Chondrocyte (in vitro differentiated cells): ENCODE measurements at regions not wholly inside any gene's neighbourhood (a gene's known extent, or its start where the extent isn't known, plus 50 kb on each side); places are given as distances from the start of the nearest gene placed in this dataset.

ENCODE experiments used
- DNase-seq: peaks from one replicate; pipeline ENCODE4 v3.0.0; 2021; ENCODE audit warnings: mixed read lengths, low spot score
- H3K27ac Mint-ChIP-seq: one replicate; pipeline ENCODE4 v1.8.0; 2021; ENCODE audit warnings: mild to moderate bottlenecking, moderate library complexity, mixed read lengths; ENCODE audit not compliant: unreplicated experiment
- H3K27me3 Mint-ChIP-seq: 2 replicates; pipeline ENCODE4 v1.8.0; 2021; ENCODE audit warnings: low read depth, mixed read lengths
- H3K36me3 Mint-ChIP-seq: 2 replicates; pipeline ENCODE4 v1.8.0; 2021; ENCODE audit warnings: low read depth, mixed read lengths
- H3K4me1 Mint-ChIP-seq: 2 replicates; pipeline ENCODE4 v1.8.0; 2021; ENCODE audit warnings: low read depth, mild to moderate bottlenecking, mixed read lengths
- H3K4me3 Mint-ChIP-seq: one replicate; pipeline ENCODE4 v1.8.0; 2021; ENCODE audit warnings: mild to moderate bottlenecking, moderate library complexity, mixed read lengths; ENCODE audit not compliant: unreplicated experiment
- H3K9me3 Mint-ChIP-seq: 2 replicates; pipeline ENCODE4 v1.8.0; 2021; ENCODE audit warnings: low read depth, mixed read lengths
- TF ChIP-seq, protein P1 (sequence below): fragments of 200-600 bp; sonication (generic); IDR thresholded peaks from 2 replicates; pipeline ENCODE4 v1.5.0; 2021; ENCODE audit warnings: antibody characterized with exemption, mild to moderate bottlenecking, moderate library complexity

DNA sequence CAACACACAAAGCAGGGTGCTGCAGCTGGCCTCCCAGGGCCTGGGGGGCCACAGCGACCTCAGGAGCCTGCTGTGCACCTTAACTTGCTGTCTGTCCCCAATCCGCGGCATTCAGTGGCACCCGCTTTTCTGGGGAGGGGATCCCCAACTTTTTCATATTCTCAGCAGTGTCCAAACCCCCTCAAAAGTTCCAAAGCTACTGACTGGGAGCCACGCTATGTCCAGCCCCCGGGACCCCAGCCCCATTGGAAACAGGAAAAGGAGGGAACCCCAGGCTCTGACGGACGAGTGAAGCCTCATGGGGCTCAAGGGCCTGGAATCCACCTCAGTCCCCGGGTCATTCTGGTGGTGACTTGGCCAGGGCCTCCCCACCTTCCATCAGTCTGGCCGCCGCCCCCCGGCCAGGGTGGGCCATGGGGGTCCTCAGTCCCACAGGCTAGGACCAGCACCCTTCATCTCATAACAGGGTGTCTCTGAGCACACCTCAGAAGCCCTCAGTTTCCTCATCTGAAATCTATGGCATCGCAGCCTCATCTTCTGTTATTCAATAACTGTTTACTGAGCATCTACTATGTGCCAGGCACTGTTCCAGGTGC, 127.3 kb downstream of the NCOR2 start:
- H3K36me3 Mint-ChIP-seq: peaks cover 19% of the 10 kb centered on the region
- H3K4me1 Mint-ChIP-seq: peaks cover 23% of the 10 kb centered on the region
- no peaks in the 10 kb centered on the region for H3K27me3 Mint-ChIP-seq
- peak overlapping the region; percentile 93 for H3K27ac Mint-ChIP-seq
- H3K4me3 Mint-ChIP-seq: peak overlapping the region; percentile 9
- no peaks in the 10 kb centered on the region for H3K9me3 Mint-ChIP-seq
- DNase-seq: no peak
- TF ChIP-seq, protein P1, sequence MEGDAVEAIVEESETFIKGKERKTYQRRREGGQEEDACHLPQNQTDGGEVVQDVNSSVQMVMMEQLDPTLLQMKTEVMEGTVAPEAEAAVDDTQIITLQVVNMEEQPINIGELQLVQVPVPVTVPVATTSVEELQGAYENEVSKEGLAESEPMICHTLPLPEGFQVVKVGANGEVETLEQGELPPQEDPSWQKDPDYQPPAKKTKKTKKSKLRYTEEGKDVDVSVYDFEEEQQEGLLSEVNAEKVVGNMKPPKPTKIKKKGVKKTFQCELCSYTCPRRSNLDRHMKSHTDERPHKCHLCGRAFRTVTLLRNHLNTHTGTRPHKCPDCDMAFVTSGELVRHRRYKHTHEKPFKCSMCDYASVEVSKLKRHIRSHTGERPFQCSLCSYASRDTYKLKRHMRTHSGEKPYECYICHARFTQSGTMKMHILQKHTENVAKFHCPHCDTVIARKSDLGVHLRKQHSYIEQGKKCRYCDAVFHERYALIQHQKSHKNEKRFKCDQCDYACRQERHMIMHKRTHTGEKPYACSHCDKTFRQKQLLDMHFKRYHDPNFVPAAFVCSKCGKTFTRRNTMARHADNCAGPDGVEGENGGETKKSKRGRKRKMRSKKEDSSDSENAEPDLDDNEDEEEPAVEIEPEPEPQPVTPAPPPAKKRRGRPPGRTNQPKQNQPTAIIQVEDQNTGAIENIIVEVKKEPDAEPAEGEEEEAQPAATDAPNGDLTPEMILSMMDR: no peak

DNA sequence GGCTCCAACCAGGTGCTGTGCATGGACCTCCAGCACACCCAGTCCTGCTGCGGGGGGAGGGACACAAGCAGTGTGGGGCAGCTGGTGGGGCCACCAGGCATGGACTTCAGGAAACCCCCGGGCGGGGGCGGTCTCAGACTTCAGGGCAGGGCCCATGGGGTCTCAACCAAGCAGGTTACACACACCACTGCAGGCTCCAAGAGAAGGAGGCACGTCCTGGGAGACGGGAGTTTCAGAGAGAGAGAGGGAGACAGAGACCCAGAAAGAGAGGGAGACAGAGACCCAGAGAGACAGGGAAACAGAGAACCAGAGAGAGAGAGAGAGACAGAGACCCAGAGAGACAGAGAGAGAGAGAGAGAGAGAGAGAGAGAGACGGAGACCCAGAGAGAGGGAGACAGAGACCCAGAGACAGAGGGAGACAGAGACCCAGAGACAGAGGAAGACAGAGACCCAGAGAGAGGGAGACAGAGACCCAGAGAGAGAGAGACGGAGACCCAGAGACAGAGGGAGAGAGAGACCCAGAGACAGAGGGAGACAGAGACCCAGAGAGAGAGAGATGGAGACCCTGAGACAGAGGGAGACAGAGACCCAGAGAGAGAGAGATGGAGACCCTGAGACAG, 128.9 kb downstream of the NCOR2 start:
- Mint-ChIP-seq H3K27me3 (no peaks in the 10 kb centered on the region), H3K4me3 (no peak overlapping the region), H3K9me3 (no peaks in the 10 kb centered on the region), H3K36me3 (peaks cover 12% of the 10 kb centered on the region), H3K27ac (no peak overlapping the region), H3K4me1 (peaks cover 18% of the 10 kb centered on the region)
- TF ChIP-seq, protein P1: no peak
- no peak for DNase-seq

DNA sequence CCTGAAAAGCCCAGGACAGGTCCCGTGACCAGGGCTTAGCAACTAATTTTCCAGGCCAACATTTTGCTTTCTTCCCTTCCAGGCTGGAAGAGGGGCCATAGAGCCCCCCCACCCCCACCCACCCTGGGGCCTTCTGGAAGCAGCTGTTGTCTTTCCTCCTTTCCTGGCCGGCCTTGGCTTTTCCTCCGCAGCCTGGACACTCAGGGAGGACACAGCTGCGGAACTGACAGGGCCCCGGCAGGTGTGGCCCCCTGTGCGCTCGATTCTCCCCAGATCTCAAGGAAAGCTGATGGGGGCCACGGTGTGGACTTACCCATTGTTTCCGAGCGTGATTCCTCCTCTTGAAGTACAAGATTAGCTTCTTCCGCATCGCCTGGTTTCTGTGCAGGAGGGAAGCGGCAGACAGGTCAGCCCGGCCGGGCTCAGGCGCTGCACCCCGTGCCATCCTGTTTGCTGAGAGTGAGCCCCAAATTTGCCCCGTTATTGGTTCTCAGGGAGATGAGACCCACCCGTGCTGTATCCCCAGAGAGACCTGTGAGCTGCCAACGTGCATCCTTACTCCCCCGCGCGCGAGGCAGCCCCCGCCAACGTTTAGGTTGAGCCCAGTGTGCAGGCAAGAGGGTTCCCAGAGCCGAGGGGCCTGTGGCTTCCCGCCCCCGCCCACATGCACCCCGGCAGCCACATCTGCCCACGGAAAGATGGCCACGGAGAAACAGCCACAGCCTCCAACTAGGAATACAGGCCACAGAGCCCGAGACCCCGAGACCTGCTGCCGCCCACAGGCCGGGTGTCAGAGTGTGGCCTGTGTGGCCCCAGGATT, 129.6 kb downstream of the NCOR2 start:
- Mint-ChIP-seq H3K36me3 (peaks cover 11% of the 10 kb centered on the region), H3K4me1 (peaks cover 18% of the 10 kb centered on the region), H3K9me3 (no peaks in the 10 kb centered on the region), H3K4me3 (no peak overlapping the region), H3K27me3 (no peaks in the 10 kb centered on the region), H3K27ac (no peak overlapping the region)
- no peak for DNase-seq
- TF ChIP-seq, protein P1: no peak

DNA sequence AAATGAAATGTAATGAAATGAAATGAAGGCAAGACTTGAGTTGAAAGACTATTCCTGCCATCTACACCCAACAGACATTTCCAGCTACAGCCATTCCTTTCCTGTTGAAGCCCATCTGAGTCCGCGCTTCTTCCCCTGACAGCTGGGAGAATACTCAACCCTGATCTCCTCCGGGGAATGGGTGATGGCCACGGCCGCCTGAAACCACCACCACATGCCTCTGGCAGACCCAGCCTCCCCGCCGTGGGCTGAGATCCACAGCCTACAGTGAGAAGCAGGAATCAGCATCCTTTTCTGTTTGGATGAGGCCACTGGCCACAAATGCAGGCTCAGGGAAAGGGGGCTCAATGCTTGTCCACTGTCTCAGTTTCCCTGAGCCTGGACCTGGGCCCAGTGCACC, 130.3 kb downstream of the NCOR2 start:
- H3K27ac Mint-ChIP-seq: no peak overlapping the region

DNA sequence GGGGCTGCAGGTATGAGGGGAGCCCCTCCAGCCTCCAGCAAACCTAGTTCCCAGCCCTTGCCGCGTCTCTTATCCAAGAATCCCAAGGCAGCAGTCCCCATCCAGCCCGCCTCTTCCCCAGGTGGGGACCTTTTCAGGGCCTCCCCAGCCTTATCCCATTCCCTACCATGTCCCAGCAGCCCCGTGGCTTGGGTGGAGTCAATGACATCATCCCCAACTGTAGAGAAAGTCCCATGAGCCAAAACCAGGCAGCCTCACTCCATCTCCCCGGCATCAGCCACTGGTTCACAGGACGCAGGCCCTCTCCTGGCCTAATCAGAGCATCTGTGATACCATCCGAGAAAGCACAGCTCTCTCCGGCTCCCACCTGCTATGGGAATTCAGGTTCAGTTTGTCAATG, 131.0 kb downstream of the NCOR2 start:
- no peaks in the 10 kb centered on the region for H3K27me3 Mint-ChIP-seq
- peaks cover 20% of the 10 kb centered on the region for H3K4me1 Mint-ChIP-seq
- H3K36me3 Mint-ChIP-seq: peaks cover 5% of the 10 kb centered on the region
- H3K27ac Mint-ChIP-seq: peak overlapping the region; percentile 17
- no peak for DNase-seq
- TF ChIP-seq, protein P1: no peak
- H3K9me3 Mint-ChIP-seq: no peaks in the 10 kb centered on the region
- no peak overlapping the region for H3K4me3 Mint-ChIP-seq

More for the DNA sequence above, 130.3 kb downstream of the NCOR2 start:
- Mint-ChIP-seq H3K36me3 (peaks cover 6% of the 10 kb centered on the region), H3K27me3 (no peaks in the 10 kb centered on the region), H3K4me1 (peaks cover 23% of the 10 kb centered on the region), H3K9me3 (no peaks in the 10 kb centered on the region), H3K4me3 (no peak overlapping the region)
- TF ChIP-seq, protein P1: no peak
- DNase-seq: no peak
